ENCODE measurements at regions not wholly inside any gene's neighbourhood (a gene's known extent, or its start where the extent isn't known, plus 50 kb on each side); places are given as distances from the start of the nearest gene placed in this dataset.

DNA sequence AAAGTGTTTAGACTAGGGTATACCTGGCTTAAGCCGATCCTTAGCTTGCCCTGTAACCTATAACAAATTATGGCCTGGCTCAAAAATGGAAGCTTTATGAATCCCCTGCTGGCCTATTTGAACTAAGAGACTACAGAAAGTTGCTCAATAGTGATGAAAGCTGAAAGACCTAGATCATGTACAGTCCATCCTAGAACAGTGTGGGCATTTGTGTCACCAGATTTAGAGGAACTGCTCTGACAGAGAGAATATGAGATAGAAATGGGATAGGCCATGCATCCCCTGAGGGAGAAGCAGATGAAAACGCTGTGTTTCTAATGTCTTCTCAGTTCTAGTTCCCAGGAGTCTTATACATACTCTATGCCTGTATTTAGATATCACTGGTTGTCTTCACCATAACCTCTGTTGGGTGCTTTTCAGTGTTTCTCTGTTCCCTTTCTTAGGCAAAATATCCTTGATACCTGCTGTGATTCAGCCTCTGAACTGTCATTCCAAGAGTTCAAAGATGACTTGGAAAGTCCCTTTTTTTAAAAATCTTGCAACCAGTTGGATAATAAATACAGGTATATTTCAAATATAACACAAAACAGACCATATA is 246.9 kb upstream of the SLC39A10 start:
- no peak for TF ChIP-seq SP1 (IDR thresholded peaks at IDR 0.05; ENCODE audit: low read depth, low read length)
- no peak for TF ChIP-seq POLR2AphosphoS5 (IDR thresholded peaks at IDR 0.05; ENCODE audit: low read depth, low read length)
- TF ChIP-seq, protein P1, sequence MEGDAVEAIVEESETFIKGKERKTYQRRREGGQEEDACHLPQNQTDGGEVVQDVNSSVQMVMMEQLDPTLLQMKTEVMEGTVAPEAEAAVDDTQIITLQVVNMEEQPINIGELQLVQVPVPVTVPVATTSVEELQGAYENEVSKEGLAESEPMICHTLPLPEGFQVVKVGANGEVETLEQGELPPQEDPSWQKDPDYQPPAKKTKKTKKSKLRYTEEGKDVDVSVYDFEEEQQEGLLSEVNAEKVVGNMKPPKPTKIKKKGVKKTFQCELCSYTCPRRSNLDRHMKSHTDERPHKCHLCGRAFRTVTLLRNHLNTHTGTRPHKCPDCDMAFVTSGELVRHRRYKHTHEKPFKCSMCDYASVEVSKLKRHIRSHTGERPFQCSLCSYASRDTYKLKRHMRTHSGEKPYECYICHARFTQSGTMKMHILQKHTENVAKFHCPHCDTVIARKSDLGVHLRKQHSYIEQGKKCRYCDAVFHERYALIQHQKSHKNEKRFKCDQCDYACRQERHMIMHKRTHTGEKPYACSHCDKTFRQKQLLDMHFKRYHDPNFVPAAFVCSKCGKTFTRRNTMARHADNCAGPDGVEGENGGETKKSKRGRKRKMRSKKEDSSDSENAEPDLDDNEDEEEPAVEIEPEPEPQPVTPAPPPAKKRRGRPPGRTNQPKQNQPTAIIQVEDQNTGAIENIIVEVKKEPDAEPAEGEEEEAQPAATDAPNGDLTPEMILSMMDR (IDR thresholded peaks at IDR 0.05; ENCODE audit: control extremely low read depth in 1 of 3, insufficient read depth in 1 of 3, low read depth in 1 of 3, low read length in 3 of 3) = no peak
- no peak for TF ChIP-seq HDAC2 (IDR thresholded peaks at IDR 0.05; ENCODE audit: borderline replicate concordance in 1 of 2, low read depth in 2 of 2, low read length in 2 of 2)
